ENCODE measurements at regions not wholly inside any gene's neighbourhood (a gene's known extent, or its start where the extent isn't known, plus 50 kb on each side); places are given as distances from the start of the nearest gene placed in this dataset.

DNA sequence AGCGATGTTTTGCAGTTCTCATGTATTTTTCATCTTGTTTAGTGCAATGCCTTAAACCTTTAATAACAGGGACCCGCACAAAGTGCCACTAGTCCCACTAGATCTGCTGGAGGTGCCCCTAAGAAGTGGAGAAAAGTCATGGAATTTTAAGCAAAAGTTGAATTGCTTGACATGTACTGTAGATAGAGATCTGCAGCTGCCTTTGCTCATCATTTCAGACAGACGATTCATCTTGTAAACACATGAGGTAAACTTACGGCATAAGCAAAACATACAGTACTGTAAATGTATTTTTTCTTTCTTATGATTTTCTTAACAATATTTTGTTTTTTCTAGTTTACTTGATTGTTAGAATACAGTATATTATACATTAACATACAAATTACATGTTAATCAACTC is 295.6 kb downstream of the CASP12 start:
- DNase-seq (ENCODE audit: low spot score) (no peak), ATAC-seq (no peak), FAIRE-seq (no peak)
- Histone ChIP-seq H3K4me1 (ENCODE audit: insufficient read depth, low read length) (no peaks in the 10 kb centered on the region), H3K27ac (ENCODE audit: extremely low read length, insufficient read depth, low read length) (no peak overlapping the region), H3K9ac (ENCODE audit: insufficient read depth, low read depth, low read length) (no peak overlapping the region), H3K27me3 (ENCODE audit: control insufficient read depth in 1 of 2, insufficient read depth in 2 of 2, low read length in 2 of 2) (no peaks in the 10 kb centered on the region), H4K20me1 (ENCODE audit: insufficient read depth, low read length) (no peaks in the 10 kb centered on the region), H2AFZ (ENCODE audit: low read length) (no peak overlapping the region), H3K4me3 (replicated peaks in 1 of 3; ENCODE audit: insufficient read depth in 1 of 3, low read depth in 2 of 3, low read length in 3 of 3) (no peak overlapping the region), H3K4me2 (ENCODE audit: low read depth, low read length) (no peak overlapping the region), H3K79me2 (ENCODE audit: insufficient read depth, low read length) (no peaks in the 10 kb centered on the region), H3K9me3 (ENCODE audit: low read length) (peaks cover 18% of the 10 kb centered on the region), H3K36me3 (replicated peaks in 1 of 2; ENCODE audit: control insufficient read depth in 1 of 2, insufficient read depth in 2 of 2, low read length in 2 of 2) (no peaks in the 10 kb centered on the region)
- no peak for TF ChIP-seq ATF1 (CRISPR knock-in tag; IDR thresholded peaks at IDR 0.05)
- no peak for TF ChIP-seq TSC22D2 (CRISPR knock-in tag; IDR thresholded peaks at IDR 0.05; ENCODE audit: borderline replicate concordance)
- no peak for TF ChIP-seq ISX (CRISPR knock-in tag; conservative IDR thresholded peaks at IDR 0.05)
- no peak for TF ChIP-seq ZNF747 (CRISPR knock-in tag; IDR thresholded peaks at IDR 0.05; ENCODE audit: borderline replicate concordance)
- TF ChIP-seq ATRX (CRISPR knock-in tag; IDR thresholded peaks at IDR 0.05; ENCODE audit: borderline replicate concordance), result no peak
- TF ChIP-seq MAFG (CRISPR knock-in tag; IDR thresholded peaks at IDR 0.05), result no peak
- TF ChIP-seq, protein P1, sequence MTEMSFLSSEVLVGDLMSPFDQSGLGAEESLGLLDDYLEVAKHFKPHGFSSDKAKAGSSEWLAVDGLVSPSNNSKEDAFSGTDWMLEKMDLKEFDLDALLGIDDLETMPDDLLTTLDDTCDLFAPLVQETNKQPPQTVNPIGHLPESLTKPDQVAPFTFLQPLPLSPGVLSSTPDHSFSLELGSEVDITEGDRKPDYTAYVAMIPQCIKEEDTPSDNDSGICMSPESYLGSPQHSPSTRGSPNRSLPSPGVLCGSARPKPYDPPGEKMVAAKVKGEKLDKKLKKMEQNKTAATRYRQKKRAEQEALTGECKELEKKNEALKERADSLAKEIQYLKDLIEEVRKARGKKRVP (CRISPR knock-in tag; IDR thresholded peaks at IDR 0.05), result no peak
- intact Hi-C loops (cut with micrococcal nuclease; ENCODE audit: unreplicated experiment), result no loop called here
- ChIA-PET CTCF (ENCODE audit: low intra/inter-chr PET ratio, low total read pairs) (no interaction called here), POLR2A (no interaction called here)
- no TSS peak for BruUV-seq (replicated peaks)
- WGBS (ENCODE audit: low lambda C conversion rate), result 28% methylated on average over 4 of the region's 4 CpGs
- in situ Hi-C loops (cut with HindIII; ENCODE audit: extremely low pct_ligation_motif_present, low pct_unique_long_range_greater_than_20kb), result no loop called here

DNA sequence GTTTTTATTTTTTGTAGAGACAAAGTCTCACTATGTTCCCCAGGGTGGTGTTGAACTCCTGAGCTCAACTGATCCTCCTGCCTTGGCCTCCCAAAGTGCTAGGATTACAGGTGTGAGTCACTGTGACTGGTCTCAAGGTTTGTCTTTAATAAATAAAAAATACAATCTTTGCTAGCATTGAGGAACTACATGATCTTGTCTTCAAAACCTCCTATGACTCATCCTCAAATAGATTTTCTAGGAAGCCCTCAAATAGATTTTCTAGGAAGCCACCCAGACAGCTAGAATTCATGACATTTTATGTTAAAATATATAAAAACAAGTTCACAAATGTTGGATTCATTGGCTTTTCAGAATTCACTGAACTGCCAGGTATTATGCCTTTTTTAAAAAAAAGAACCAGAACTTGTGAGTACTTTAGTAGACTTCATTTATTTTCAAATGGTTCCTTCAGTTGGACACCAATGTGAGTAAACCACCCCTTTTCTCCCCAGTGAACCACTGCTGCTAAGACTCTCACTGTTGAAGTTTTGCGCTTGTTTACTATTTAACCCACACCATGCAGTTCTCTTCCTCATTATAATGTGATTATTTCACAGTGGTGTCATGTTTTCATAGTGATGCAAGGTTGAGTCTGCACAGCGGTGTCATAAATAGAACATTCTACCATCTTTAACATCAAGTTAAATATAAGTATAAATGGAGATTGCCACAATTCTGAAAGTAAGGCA is 303.9 kb downstream of the CASP12 start:
- Histone ChIP-seq H3K9me3 (ENCODE audit: low read length) (no peaks in the 10 kb centered on the region), H3K27me3 (ENCODE audit: control insufficient read depth in 1 of 2, insufficient read depth in 2 of 2, low read length in 2 of 2) (no peaks in the 10 kb centered on the region; a peak in 1 of 5 replicates), H3K27ac (ENCODE audit: extremely low read length, insufficient read depth, low read length) (no peak overlapping the region), H4K20me1 (ENCODE audit: insufficient read depth, low read length) (no peaks in the 10 kb centered on the region), H3K4me1 (ENCODE audit: insufficient read depth, low read length) (no peaks in the 10 kb centered on the region), H3K9ac (ENCODE audit: insufficient read depth, low read depth, low read length) (no peak overlapping the region), H3K4me2 (ENCODE audit: low read depth, low read length) (no peak overlapping the region), H3K4me3 (replicated peaks in 1 of 3; ENCODE audit: insufficient read depth in 1 of 3, low read depth in 2 of 3, low read length in 3 of 3) (no peak overlapping the region), H3K36me3 (replicated peaks in 1 of 2; ENCODE audit: control insufficient read depth in 1 of 2, insufficient read depth in 2 of 2, low read length in 2 of 2) (no peaks in the 10 kb centered on the region), H2AFZ (ENCODE audit: low read length) (no peak overlapping the region), H3K79me2 (ENCODE audit: insufficient read depth, low read length) (no peaks in the 10 kb centered on the region)
- no TSS peak for BruUV-seq (replicated peaks)
- WGBS (ENCODE audit: low lambda C conversion rate), result 7% methylated on average over 2 of the region's 2 CpGs
- DNase-seq (ENCODE audit: low spot score) (no peak), FAIRE-seq (no peak), ATAC-seq (no peak)
- intact Hi-C loops (cut with micrococcal nuclease; ENCODE audit: unreplicated experiment) (no loop called here), in situ Hi-C loops (cut with HindIII; ENCODE audit: extremely low pct_ligation_motif_present, low pct_unique_long_range_greater_than_20kb) (no loop called here)
- POLR2A ChIA-PET, result no interaction called here
- CTCF ChIA-PET (ENCODE audit: low intra/inter-chr PET ratio, low total read pairs), result no interaction called here
- TF ChIP-seq MZF1 (CRISPR knock-in tag; IDR thresholded peaks at IDR 0.05; ENCODE audit: borderline replicate concordance) (no peak), ZSCAN12 (CRISPR knock-in tag; IDR thresholded peaks at IDR 0.05) (no peak), TCF7 (IDR thresholded peaks at IDR 0.05; ENCODE audit: low read depth) (no peak), ZNF30 (CRISPR knock-in tag; IDR thresholded peaks at IDR 0.05) (no peak), ERF (CRISPR knock-in tag; IDR thresholded peaks at IDR 0.05) (no peak), ZNF746 (CRISPR knock-in tag; IDR thresholded peaks at IDR 0.05) (no peak), HNRNPLL (IDR thresholded peaks at IDR 0.05; ENCODE audit: low read depth, low read length, poor library complexity, severe bottlenecking) (no peak), KDM3A (CRISPR knock-in tag; IDR thresholded peaks at IDR 0.05; ENCODE audit: low read depth) (no peak)
- TF ChIP-seq, protein P2, sequence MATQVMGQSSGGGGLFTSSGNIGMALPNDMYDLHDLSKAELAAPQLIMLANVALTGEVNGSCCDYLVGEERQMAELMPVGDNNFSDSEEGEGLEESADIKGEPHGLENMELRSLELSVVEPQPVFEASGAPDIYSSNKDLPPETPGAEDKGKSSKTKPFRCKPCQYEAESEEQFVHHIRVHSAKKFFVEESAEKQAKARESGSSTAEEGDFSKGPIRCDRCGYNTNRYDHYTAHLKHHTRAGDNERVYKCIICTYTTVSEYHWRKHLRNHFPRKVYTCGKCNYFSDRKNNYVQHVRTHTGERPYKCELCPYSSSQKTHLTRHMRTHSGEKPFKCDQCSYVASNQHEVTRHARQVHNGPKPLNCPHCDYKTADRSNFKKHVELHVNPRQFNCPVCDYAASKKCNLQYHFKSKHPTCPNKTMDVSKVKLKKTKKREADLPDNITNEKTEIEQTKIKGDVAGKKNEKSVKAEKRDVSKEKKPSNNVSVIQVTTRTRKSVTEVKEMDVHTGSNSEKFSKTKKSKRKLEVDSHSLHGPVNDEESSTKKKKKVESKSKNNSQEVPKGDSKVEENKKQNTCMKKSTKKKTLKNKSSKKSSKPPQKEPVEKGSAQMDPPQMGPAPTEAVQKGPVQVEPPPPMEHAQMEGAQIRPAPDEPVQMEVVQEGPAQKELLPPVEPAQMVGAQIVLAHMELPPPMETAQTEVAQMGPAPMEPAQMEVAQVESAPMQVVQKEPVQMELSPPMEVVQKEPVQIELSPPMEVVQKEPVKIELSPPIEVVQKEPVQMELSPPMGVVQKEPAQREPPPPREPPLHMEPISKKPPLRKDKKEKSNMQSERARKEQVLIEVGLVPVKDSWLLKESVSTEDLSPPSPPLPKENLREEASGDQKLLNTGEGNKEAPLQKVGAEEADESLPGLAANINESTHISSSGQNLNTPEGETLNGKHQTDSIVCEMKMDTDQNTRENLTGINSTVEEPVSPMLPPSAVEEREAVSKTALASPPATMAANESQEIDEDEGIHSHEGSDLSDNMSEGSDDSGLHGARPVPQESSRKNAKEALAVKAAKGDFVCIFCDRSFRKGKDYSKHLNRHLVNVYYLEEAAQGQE (IDR thresholded peaks at IDR 0.05; ENCODE audit: borderline replicate concordance in 1 of 2, low read depth in 1 of 2, low read length in 2 of 2), result no peak
